Stimulated activated CD4-positive, alpha-beta T cell treated with anti-CD3 and anti-CD28 coated beads, TNF-alpha, amount 100 ng/mL, for 24 hours (primary cell): ENCODE measurements at regions not wholly inside any gene's neighbourhood (a gene's known extent, or its start where the extent isn't known, plus 50 kb on each side); places are given as distances from the start of the nearest gene placed in this dataset.
A peak's percentile ranks its signal among the peaks of the same experiment; 100 is the strongest.
"Not testable (repeated sequence)": the region's sequence is repeated elsewhere in the genome, so short reads cannot be mapped to it uniquely, and the experiment has no call there.

Source experiments
- DNase-seq, 3 experiments: peaks; one replicate each; pipeline ENCODE4 v3.0.0-alpha.2; 2020; ENCODE audit warnings: low read depth in 3 of 3

DNA sequence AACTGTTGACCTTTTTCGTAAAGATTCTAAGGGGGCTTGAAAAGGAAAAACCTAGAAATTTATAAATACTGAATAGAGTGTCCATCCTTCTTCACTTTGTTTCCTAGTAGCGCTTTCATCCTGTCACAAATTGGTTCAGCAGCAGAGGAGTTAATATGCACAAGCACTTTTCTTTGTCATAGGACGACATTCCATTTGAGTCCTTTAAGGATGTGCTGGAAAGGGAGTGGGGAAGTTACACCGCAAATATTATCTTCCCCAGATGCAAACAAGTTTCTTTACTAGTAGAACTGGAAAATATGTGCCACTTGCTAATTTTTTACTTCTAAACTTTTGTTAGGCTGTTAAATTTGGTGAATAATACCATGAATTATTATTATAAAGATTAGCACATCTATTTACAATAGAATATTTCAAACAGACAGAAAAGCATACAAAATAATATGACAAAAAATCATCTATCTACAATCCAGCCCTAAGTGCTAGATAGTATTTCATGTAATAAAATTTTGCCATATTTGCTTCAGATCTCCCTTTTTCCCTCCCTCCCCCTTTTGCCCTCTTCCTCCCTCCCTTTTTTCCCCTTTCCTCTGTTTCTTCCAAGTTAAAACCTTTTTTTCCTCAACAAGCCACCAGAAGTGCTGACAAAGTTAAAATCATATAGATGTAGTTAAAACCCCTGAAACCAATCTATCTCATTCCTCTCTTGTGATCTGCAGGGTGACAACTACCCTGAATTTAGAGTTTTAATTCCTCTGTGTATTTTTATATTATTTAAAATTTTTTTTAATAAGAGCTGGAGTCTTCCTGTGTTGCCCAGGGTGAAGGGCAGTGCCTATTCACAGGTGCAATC, 50.5 kb upstream of the MAP4K3 start:
- no peak for DNase-seq

DNA sequence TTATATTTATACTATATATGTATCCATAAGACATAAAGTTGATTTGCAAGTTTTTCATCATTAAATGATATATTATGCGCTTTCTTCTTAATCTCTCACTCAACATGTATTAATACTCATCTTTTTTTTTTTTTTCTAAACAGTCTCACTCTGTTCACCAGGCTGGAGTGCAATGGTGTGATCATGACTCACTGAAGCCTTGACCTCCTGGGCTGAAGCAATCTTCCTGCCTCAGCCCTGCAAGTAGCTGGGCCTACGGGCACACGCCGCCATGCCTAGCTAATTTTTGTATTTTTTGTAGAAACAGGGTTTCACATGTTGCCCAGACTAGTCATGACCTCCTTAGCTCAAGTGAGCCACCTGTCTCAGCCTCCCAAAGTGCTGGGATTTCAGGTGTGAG, 51.4 kb upstream of the MAP4K3 start:
- no peak for DNase-seq

DNA sequence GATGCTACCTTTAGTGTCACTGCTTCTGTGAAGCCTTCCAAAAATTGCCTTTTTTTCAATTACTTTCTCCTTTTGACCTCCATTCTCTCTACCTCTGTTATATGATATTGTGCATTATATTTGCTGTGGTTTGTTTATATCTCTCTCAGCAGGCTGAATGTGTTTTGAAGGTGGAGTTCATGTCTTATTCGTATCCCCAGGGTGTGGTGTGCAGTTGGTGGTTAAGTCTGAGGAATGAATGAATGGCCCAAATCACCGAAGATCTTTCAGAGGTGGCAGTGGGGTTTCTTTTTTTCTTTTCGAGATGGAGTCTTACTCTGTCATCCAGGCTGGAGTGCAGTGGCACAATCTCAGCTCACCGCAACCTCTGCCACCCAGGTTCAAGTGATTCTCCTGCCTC, 53.5 kb upstream of the MAP4K3 start:
- DNase-seq: no peak

DNA sequence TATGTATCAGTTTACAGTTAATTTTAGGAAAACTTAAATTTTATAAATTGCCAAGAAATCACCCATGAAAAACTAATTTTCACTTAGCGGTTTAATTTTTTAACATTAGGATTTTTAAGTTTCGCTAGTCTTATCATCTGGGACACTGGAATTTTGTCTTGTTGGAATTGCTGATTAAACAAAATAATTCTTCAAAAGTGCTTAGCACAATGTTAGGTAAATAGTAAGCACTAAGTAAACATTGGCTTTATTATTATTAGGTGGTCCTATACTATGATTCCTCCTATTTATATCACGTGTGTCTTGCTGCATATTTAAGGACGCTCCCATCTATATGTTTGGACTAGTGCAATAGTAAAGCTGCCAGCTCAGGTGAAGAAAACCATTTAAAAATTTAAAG, 54.6 kb upstream of the MAP4K3 start:
- DNase-seq: no peak

DNA sequence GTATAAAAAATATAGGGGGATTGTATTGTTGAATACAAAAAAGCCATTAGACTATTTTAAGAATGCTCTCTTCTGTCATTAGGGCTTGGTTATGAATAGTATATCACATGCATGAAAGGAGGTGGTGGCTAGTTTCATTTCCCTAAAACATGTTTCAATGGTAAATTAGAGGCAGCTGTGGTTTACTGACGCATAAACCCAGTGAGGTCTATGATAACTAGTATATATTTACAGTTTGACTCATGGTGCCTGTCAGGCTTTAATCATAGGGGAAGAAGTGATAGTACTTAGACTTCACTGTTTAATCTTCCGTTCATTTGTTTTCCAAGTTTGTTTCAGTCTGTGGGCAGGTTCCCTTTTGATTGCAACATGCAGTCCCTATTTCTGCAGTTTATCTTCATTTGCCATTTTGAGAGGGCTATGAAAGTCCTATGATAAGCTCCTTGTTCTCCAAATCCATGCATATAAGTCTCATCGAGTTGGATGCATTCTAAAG, 55.1 kb upstream of the MAP4K3 start:
- DNase-seq: peak in 1 of 3 experiments; percentile 31

DNA sequence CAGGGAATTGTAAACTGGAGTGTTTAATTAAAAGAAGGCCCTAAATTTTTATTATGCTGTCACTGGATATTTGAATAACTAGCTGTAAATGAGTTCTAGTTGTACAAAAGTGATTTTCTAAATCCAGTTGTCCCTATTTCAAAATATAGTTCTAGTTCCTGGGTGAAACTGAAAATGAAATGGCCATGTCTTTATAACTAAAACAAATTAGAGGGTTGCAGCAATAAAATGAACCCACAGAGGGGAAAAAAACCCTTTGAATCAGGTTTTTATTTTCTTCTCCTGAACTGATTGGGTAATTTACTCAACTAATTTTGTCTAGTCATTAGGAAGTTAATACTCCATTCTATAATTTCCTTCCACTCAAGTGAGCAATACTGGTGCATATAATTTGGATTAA, 55.6 kb upstream of the MAP4K3 start:
- DNase-seq: no peak

DNA sequence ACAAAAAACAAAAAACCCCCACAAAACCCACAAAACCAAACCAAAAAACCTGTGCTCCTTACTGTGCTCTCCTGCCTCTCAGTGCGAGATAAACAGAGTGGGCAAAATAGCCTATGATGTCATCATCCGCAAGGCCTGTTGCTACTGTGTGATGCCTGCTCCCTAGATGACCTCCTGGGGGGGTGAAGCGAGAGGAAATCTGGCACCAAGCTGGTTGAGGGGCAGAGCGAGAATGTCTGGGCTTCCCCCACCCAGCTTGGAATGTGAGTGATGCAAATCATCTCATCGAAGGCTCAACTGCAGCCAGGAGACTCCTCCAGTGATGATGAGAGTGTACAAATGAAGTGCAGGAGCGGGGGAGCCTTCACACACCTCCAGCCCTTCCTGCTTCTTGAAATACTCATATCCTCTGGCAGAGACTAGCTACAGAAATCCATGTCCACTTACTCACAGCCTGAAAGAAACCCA, 57.7 kb upstream of the MAP4K3 start:
- DNase-seq: peak in 1 of 3 experiments; percentile 16

DNA sequence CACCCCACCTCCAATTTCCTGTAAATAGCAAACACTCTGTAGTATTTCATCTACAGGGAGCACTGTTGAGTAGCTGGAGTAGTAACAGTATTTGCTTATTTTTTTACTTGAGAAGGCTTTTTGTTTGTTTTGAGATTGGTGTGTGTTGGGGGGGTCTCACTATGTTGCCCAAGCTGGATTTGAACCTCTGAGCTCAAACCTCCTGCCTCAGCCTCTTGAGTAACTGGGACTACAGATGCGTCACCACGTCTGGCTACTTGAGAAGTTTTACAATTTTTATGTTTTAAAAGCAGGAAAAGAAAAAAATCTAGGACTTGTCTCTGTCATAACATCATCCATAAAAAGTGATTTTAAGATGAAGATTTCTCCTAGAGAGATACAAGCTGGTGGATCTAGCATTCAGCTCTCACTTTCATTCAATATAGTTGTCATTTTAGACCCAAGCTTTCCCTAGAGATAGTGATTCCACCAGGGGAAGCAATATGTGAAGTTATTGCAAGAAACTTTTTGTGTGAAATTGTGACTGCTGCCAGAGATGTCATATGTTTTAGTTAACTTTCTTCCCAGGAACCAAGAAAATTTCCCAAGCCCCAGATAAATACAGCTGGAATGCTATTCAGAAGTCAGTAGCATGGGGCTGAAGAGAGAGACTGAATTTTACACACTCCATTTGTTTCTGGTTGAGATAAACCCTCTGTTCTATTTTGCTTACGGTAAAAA, 60.2 kb upstream of the MAP4K3 start:
- no peak for DNase-seq

DNA sequence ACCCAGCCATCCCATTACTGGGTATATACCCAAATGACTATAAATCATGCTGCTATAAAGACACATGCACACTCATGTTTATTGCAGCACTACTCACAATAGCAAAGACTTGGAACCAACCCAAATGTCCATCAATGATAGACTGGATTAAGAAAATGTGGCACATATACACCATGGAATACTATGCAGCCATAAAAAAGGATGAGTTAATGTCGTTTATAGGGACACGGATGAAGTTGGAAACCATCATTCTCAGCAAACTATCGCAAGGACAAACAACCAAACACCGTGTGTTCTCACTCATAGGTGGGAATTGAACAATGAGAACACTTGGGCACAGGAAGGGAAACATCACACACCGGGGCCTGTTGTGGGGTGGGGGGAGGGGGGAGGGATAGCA, 61.1 kb upstream of the MAP4K3 start:
- not testable (repeated sequence) for DNase-seq

DNA sequence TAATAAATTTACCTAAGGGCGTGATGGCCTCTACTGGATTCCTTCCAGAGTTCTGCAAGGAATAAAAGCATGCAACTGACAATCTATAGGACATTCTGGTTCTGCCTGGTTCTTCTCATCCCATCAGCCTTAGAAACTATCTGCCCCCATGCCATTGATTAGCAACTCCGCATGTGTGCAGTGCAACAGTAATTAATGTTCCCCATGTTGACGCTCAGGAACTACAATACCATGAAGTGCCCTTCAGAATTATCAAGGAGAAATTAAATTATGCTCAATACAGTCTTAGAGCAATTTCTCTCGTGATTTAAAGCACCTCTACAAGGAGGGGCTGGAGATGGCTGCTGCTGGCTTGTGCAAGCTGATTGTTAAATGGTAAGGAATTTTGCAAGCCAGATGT, 61.7 kb upstream of the MAP4K3 start:
- DNase-seq: no peak

DNA sequence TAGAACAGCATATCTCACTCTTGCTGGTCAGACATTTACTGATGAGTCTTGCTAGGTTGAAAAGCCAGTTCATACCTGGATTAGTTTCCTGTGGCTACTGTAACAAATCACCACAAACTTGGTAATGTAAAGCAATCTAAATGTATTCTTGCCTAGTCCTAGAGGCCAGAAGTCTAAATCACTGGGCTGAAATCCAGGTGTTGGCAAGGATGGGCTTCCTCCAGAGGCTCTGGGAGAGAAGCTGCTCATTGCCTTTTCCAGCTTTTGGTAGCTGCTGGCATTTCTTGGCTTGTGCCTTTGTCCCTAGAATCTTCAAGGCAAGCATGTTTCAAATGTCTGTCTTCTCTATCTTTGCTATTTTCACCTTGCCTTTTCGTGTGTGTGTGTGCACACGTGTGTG, 62.3 kb upstream of the MAP4K3 start:
- DNase-seq: no peak

DNA sequence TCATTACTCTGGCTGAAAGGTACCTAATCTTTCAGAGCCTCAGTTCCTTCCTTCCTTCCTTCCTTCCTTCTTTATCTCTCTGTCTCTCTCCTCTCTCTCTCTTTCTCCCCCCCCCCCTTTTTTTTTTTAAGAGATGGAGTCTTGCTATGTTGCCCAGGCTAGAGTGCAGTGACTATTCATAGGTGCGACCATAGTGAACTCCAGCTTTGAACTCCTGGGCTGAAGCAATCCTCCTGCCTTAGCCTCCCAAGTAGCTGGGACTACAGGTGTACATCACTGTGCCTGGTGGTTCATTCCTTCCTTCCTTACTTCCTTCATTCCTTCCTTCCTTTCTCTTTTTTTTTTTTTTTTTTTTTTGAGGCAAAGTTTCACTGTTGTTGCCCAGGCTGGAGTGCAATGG, 64.3 kb upstream of the MAP4K3 start:
- no peak for DNase-seq

DNA sequence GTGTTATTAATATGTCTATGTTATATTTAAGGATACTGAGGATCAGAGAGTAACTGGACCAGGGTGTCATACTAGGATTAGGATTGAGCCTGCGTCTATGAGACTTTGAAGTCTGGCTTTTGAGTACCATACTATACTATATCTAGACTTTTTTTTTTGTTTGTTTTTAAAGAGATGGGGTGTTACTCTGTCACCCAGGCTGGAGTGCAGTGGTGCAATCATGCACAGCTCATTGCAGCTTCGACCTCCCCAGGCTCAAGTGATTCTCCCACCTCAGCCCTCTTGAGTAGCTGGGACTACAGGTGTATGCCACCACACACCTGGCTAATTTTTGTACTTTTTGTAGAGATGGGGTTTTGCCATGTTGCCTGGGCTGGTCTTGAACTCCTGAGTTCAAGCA, 66.2 kb upstream of the MAP4K3 start:
- no peak for DNase-seq

DNA sequence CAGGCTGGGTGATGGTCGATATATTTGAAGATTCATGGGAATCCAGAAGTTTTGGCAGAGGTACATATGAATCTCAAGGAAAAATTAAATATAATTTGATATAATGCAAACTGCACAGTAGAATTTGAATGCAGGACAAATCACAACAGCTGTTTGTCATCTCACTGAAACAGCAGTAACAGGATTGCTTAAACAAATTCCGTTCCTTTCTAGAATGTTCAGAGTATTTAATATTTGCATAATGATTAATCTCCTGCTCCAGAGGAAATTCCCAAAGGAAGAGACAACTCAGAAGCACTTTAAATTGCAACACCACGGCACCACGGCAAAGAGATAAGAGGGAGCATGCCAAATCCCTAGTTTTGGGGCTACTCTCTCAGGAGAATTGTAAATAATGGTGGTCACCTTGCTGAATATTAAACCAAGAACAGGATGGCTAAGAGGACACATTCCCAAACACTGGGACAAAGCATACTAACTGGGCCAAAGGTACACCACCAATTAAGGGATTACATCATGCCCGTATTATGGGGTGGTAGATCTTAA, 67.8 kb upstream of the MAP4K3 start:
- no peak for DNase-seq

DNA sequence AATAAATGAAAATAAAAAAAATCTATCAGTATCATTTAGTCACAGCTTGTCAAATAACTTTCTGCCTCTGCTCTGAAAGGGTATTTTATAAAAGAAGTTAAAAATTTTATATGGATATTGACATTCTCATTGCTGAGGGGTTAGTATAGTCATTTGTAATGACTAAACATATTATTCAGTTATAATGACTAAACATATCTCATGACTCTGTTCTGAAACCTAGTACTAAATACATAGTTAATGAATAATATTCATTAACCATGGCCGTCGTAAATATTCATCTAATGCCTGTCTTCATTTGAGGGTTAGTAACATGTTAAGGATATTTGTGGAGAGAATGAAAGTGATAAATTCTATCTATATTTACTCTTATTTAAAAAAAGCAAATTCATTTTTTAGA, 69.1 kb upstream of the MAP4K3 start:
- no peak for DNase-seq

DNA sequence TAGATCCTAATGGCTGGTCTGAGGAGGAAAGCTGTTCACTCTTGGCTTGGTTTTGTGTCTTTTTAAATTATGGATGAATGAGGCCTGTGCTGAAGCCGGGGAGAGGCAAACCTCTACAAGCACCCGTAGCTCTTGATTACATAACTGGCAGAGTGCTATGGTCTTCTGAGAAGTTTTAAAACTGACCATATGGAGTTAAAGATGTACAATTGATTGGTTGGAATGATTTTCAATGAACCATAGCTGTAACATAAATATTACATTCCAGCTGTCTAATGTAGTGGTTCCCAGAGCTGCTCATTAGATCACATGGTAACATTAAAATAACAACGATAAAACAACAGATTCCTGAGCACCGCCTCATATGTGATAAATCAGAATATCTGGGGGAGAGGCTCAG, 71.1 kb upstream of the MAP4K3 start:
- DNase-seq: no peak

DNA sequence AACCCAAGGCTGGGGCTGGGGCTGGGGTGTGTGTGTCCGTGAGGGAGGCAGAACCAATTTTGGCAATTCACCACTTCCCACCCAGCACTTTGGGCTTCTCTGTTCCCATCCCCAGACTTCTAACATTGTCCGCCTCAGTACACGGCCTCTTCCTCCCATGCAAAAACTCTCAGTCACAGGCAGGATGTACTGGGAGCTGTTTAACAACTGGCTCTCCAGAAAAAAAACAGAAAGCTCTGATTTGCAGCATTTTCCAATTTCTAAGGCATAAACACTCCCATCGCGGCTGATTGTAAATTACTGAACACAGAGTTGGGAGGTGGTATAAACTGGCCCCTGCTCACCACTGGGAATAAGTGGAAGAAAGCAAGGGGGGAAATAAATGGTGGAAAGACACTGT, 73.1 kb upstream of the MAP4K3 start:
- no peak for DNase-seq

DNA sequence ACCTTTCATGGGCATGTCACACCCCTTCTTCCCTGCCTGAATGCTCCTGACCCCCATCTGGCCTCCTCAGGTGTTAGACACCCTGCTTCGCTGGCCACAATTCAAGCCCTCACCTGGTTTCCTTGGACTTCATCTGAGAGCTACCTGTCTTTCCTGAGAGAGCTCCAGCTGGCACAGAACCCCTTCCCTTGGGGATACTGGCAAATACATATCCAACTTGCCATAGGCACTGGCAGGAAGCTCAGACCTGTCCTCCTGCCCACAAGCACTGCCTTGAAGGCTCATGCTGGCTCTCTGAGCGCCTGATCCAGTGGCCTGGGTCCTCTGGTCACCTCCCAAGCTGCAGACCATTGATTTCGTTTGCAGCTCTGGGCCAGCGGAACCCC, 74.1 kb upstream of the MAP4K3 start:
- DNase-seq: no peak

DNA sequence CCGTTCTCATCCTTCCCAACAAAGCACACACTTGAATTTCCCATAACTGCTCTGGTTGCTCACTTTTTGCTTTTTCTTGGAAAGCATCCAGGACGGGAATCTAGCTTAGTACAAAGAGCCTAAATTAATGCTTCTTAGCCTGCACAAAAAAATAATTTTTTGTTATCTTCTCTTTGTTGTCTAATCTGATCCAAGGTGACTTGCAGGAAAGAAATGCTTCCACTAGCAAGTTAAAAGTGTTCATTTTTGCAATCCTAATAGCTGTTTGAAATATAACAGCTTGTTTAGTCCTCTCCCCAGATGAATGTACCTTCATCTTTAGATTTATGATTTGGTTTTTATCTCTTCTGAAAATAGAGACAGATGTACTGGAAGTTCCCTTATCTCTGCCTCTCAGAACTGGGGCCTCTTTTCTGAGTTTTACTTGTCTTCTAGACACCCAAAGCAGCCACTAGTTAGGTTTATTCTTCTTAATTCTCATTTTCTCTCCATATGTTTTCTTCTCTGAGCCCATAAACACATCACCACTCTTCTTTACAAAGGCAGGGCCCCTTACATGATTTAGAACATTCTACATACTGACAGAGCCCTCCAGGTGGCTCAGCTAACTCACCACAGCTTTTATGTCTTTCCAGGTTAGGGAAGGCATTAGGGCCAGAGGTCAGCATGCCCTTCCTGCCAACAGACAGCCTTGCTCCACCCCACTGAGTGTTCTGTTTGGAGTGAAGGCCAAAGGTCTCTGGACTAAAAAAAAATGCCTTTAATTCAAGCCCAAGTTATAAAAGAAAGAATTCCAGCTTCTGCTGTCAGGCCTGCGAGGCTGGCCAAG, 74.7 kb upstream of the MAP4K3 start:
- no peak for DNase-seq

DNA sequence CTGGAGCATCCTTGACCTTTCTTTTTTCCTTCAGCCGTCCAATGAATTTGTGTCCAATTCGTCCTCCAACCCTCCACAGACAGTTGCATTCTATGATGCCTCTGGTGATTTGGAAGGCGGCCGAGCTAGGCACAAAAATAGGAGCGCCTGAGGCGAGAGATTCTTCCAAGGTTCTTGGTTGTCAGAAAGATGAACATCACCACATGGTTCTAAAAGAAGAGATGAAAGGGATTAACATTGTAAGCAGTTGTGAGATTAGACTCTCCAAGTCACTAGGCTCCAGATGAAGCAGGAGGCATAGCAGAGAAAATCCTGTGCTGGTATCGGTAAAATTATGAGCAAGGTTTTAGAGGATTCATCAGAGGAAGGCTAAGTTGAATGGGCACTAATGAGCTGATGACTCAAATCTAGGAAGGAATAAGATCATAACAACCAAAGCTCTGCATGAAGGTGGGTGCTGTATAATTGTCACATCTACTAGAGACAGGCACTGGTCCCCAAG, 75.4 kb upstream of the MAP4K3 start:
- peak in 1 of 3 experiments; percentile 5 for DNase-seq

DNA sequence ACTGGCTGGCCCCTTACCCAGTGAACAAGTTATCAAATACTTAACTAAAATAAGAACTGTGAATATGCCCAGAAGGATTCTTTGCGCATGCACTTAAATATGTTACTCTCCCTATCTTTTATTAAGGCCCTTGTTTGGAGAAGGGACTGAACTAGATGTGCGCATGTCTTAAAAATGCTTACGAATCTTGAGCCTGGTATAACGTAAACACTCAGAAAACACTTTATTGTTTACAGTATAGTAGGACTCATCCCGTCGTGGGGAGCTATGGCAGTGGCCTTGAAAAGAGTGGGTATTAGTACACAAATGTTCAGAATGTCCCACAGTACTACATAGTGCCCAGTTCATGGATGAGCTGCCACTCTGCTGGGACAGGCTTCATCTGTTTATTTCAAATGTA, 75.9 kb upstream of the MAP4K3 start:
- DNase-seq: no peak

DNA sequence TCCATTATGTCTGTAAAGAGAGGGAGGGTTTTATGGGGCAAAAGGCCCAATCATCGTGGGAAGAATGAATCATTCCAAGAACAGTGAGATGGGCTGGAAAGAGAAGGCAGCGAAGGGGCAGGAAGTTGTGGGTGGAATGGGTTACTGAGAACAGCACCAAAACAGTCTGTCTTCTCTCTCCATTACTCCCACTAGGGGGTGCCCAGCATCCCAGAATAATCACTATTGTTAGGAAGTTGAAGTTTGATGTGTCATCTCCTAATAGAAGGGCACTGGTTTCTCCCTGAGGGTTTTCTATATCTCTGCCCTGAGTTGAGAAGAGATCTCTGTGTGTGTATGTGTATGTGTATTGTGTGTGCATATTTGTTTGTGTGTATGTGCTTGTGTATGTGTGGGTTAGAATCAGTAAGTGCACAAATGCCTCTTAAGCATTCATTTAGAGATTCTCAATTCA, 76.6 kb upstream of the MAP4K3 start:
- peak; percentile 58 to 69 (median 68) for DNase-seq
